ENCODE measurements at regions not wholly inside any gene's neighbourhood (a gene's known extent, or its start where the extent isn't known, plus 50 kb on each side); places are given as distances from the start of the nearest gene placed in this dataset.
"Not testable (repeated sequence)": the region's sequence is repeated elsewhere in the genome, so short reads cannot be mapped to it uniquely, and the experiment has no call there.

GRCh38 chr7:142438923-142439515 lies 181.2 kb upstream of the PRSS58 start:
- peak; percentile 12 for DNase-seq

- DNase-seq: peak; percentile 46
Observed at GRCh38 chr7:142438235-142438922, 180.5 kb upstream of the PRSS58 start.

- no peak for DNase-seq
Observed at GRCh38 chr7:142437741-142438140, 179.9 kb upstream of the PRSS58 start.

- no peak for DNase-seq
Observed at GRCh38 chr7:142436601-142437000, 178.7 kb upstream of the PRSS58 start.

- not testable (repeated sequence) for DNase-seq
Observed at GRCh38 chr7:142435606-142436005, 177.7 kb upstream of the PRSS58 start.

GRCh38 chr7:142434666-142435167 lies 176.9 kb upstream of the PRSS58 start:
- DNase-seq: no peak

GRCh38 chr7:142434133-142434532 lies 176.3 kb upstream of the PRSS58 start:
- not testable (repeated sequence) for DNase-seq

GRCh38 chr7:142432377-142432776 lies 174.5 kb upstream of the PRSS58 start:
- DNase-seq: no peak

GRCh38 chr7:142431491-142431890 lies 173.6 kb upstream of the PRSS58 start:
- DNase-seq: peak; percentile 63

- no peak for DNase-seq
Observed at GRCh38 chr7:142428094-142428493, 170.2 kb upstream of the PRSS58 start.

GRCh38 chr7:142425281-142425680 lies 167.4 kb upstream of the PRSS58 start:
- DNase-seq: no peak

GRCh38 chr7:142422621-142423020 lies 164.8 kb upstream of the PRSS58 start:
- no peak for DNase-seq

- peak; percentile 59 for DNase-seq
Observed at GRCh38 chr7:142420554-142421362, 162.9 kb upstream of the PRSS58 start.

GRCh38 chr7:142418326-142418725 lies 160.5 kb upstream of the PRSS58 start:
- DNase-seq: no peak

- no peak for DNase-seq
Observed at GRCh38 chr7:142414915-142415314, 157.1 kb upstream of the PRSS58 start.

GRCh38 chr7:142414135-142414534 lies 156.3 kb upstream of the PRSS58 start:
- no peak for DNase-seq

- no peak for DNase-seq
Observed at GRCh38 chr7:142413280-142414000, 155.6 kb upstream of the PRSS58 start.

- DNase-seq: peak; percentile 75
Observed at GRCh38 chr7:142412551-142413193, 154.8 kb upstream of the PRSS58 start.

- no peak for DNase-seq
Observed at GRCh38 chr7:142409471-142409870, 151.6 kb upstream of the PRSS58 start.

GRCh38 chr7:142408794-142409193 lies 150.9 kb upstream of the PRSS58 start:
- DNase-seq: no peak

GRCh38 chr7:142407939-142408570 lies 150.2 kb upstream of the PRSS58 start:
- DNase-seq: no peak
